ENCODE measurements at regions not wholly inside any gene's neighbourhood (a gene's known extent, or its start where the extent isn't known, plus 50 kb on each side); places are given as distances from the start of the nearest gene placed in this dataset.

- TF ChIP-seq POLR2A (IDR thresholded peaks at IDR 0.05; ENCODE audit: low read depth, low read length) (no peak), POLR2AphosphoS5 (IDR thresholded peaks at IDR 0.05; ENCODE audit: low read depth, low read length) (no peak), TAF1 (IDR thresholded peaks at IDR 0.05; ENCODE audit: low read depth, low read length) (no peak)
Measured at GRCh38 chr11:29343465-29344333, 673.1 kb downstream of the KCNA4 start.
